GM12878 (cell line): ENCODE measurements at regions not wholly inside any gene's neighbourhood (a gene's known extent, or its start where the extent isn't known, plus 50 kb on each side); places are given as distances from the start of the nearest gene placed in this dataset.

Experiments
- ATAC-seq: fragments of 200-7000 bp; cut with Tn5 transposase; 3 replicates; pipeline ENCODE4 v1.9.1; 2020; ENCODE audit warnings: mild to moderate bottlenecking, moderate library complexity
- BruUV-seq: library from RNA; stranded (reverse); fragments of 400-500 nt; replicated peaks from 2 replicates; lab custom pipeline; 2021; lab: Mats Ljungman, UMichigan
- CTCF ChIA-PET: fragments of 300-600 bp; sonication (Branson Sonifier 250); formaldehyde crosslinking; extraction: SDS; loops from one replicate; lab custom pipeline; 2021; ENCODE audit warnings: inconsistent platforms; lab: Yijun Ruan, JAX
- POLR2A ChIA-PET: fragments of 350-600 bp; formaldehyde crosslinking; extraction: SDS; loops from one replicate; lab custom pipeline; 2021; ENCODE audit warnings: inconsistent platforms; lab: Charles Lee
- RAD21 ChIA-PET: fragments of 300-600 bp; sonication (Branson Sonifier 250); formaldehyde crosslinking; loops from one replicate; lab custom pipeline; 2023; ENCODE audit warnings: antibody characterized with exemption; ENCODE audit not compliant: unreplicated experiment; lab: Charles Lee
- SMC1A ChIA-PET: fragments of 300-600 bp; sonication (Branson Sonifier 250); formaldehyde crosslinking; loops from one replicate; lab custom pipeline; 2023; ENCODE audit not compliant: unreplicated experiment, uncharacterized antibody; lab: Charles Lee
- DNase-seq: peaks from one replicate; pipeline ENCODE4 v3.0.0-alpha.2; 2011; ENCODE audit warnings: low read depth, low spot score
- FAIRE-seq: peaks from 3 replicates; lab custom pipeline; 2011; peaks lifted over from hg19 to GRCh38; lab: Jason Lieb, UNC
- H2AFZ ChIP-seq: 2 replicates; pipeline ENCODE4 v1.6.0; 2011; ENCODE audit warnings: low read depth, low read length, control low read depth; ENCODE audit not compliant: control insufficient read depth
- H3K27ac ChIP-seq: 2 replicates; pipeline ENCODE4 v1.5.1; 2011; ENCODE audit warnings: control low read depth; ENCODE audit not compliant: control insufficient read depth, insufficient read depth
- H3K27me3 ChIP-seq, 2 experiments: replicated peaks in 1 of 2; 2 replicates each; pipeline versions ENCODE4 v1.6.0 to v1.6.1; 2011; ENCODE audit warnings: low read length in 1 of 2; ENCODE audit not compliant: control insufficient read depth in 2 of 2, insufficient read depth in 2 of 2
- H3K36me3 ChIP-seq, 2 experiments: 2 replicates each; pipeline ENCODE4 v1.5.1; 2011; ENCODE audit warnings: low read length in 1 of 2; ENCODE audit not compliant: control insufficient read depth in 2 of 2, insufficient read depth in 2 of 2
- H3K4me1 ChIP-seq: 2 replicates; pipeline ENCODE4 v1.6.1; 2011; ENCODE audit warnings: mild to moderate bottlenecking, low read length, moderate library complexity, mixed read lengths; ENCODE audit not compliant: control insufficient read depth, insufficient read depth
- H3K4me2 ChIP-seq: 2 replicates; pipeline ENCODE4 v1.6.0; 2011; ENCODE audit warnings: control low read depth; ENCODE audit not compliant: control insufficient read depth, insufficient read depth
- H3K4me3 ChIP-seq: fragments of 200-600 bp; sonication (generic); 2 replicates; pipeline ENCODE4 v1.5.1; 2016
- H3K79me2 ChIP-seq: 2 replicates; pipeline ENCODE4 v1.6.0; 2011; ENCODE audit warnings: low read length; ENCODE audit not compliant: control insufficient read depth, insufficient read depth
- H3K9ac ChIP-seq: 2 replicates; pipeline ENCODE4 v1.8.0; 2011; ENCODE audit warnings: low read length, control low read depth, mixed read lengths; ENCODE audit not compliant: control insufficient read depth, insufficient read depth
- H3K9me3 ChIP-seq: replicated peaks from 3 replicates; pipeline ENCODE4 v1.5.1; 2011; ENCODE audit warnings: mild to moderate bottlenecking, low read length; ENCODE audit not compliant: control insufficient read depth, insufficient read depth
- H4K20me1 ChIP-seq: 2 replicates; pipeline ENCODE4 v1.6.0; 2011; ENCODE audit not compliant: control insufficient read depth, insufficient read depth
- ATF2 ChIP-seq: IDR thresholded peaks from 2 replicates; pipeline ENCODE4 v1.6.1; 2012; ENCODE audit warnings: low read length, inconsistent platforms
- BCL11A ChIP-seq: IDR thresholded peaks from 2 replicates; pipeline ENCODE4 v1.6.1; 2011; ENCODE audit warnings: low read depth, low read length
- BCL3 ChIP-seq: IDR thresholded peaks from 2 replicates; pipeline ENCODE4 v1.6.1; 2011; ENCODE audit warnings: borderline replicate concordance, low read depth, mild to moderate bottlenecking, moderate library complexity, low read length; ENCODE audit not compliant: insufficient read depth, poor library complexity, severe bottlenecking
- BCLAF1 ChIP-seq: fragments of 450-650 bp; IDR thresholded peaks from 2 replicates; pipeline ENCODE4 v1.6.1; 2017; ENCODE audit warnings: antibody characterized with exemption, mild to moderate bottlenecking, moderate library complexity
- BRCA1 ChIP-seq: IDR thresholded peaks from 2 replicates; pipeline ENCODE4 v1.6.1; 2011; ENCODE audit warnings: low read depth, low read length, improper control_type of control experiment
- EP300 ChIP-seq, 2 experiments: fragments of 150-350 bp in 1 of 2; IDR thresholded peaks; 2 replicates each; pipeline ENCODE4 v1.6.1; 2011 to 2012; ENCODE audit warnings: low read depth in 2 of 2, low read length in 2 of 2, borderline replicate concordance in 1 of 2, improper control_type of control experiment in 1 of 2, inconsistent platforms in 1 of 2; ENCODE audit not compliant: control insufficient read depth in 1 of 2
- GABPA ChIP-seq: IDR thresholded peaks from 2 replicates; pipeline ENCODE4 v1.6.1; 2014; ENCODE audit warnings: antibody characterized with exemption, low read depth, mild to moderate bottlenecking, inconsistent platforms
- HDAC2 ChIP-seq: fragments of 200-600 bp; sonication (generic); IDR thresholded peaks from 2 replicates; pipeline ENCODE4 v1.6.1; 2017
- IRF4 ChIP-seq: IDR thresholded peaks from 2 replicates; pipeline ENCODE4 v1.6.1; 2011; ENCODE audit warnings: low read depth, low read length
- JUNB ChIP-seq: IDR thresholded peaks from 2 replicates; pipeline ENCODE4 v1.6.1; 2016; ENCODE audit warnings: antibody characterized with exemption, mild to moderate bottlenecking
- MEF2A ChIP-seq: IDR thresholded peaks from 2 replicates; pipeline ENCODE4 v1.6.1; 2011; ENCODE audit warnings: low read depth, mild to moderate bottlenecking, low read length, moderate library complexity; ENCODE audit not compliant: insufficient read depth
- MEF2B ChIP-seq: fragments of 450-650 bp; IDR thresholded peaks from 2 replicates; pipeline ENCODE4 v1.6.1; 2018; ENCODE audit warnings: mild to moderate bottlenecking, moderate library complexity; ENCODE audit not compliant: partially characterized antibody, poor library complexity, severe bottlenecking
- MTA2 ChIP-seq: fragments of 450-650 bp; IDR thresholded peaks from 2 replicates; pipeline ENCODE4 v1.6.1; 2016; ENCODE audit warnings: low read depth, mild to moderate bottlenecking, moderate library complexity
- NFIC ChIP-seq: IDR thresholded peaks from 2 replicates; pipeline ENCODE4 v1.6.1; 2012; ENCODE audit warnings: low read depth, mild to moderate bottlenecking, inconsistent platforms, low read length, moderate library complexity
- NR2C1 ChIP-seq: fragments of 450-650 bp; IDR thresholded peaks from 2 replicates; pipeline ENCODE4 v1.6.1; 2017; ENCODE audit warnings: antibody characterized with exemption, mild to moderate bottlenecking, moderate library complexity
- NRF1 ChIP-seq: conservative IDR thresholded peaks from 2 replicates; pipeline ENCODE4 v1.6.1; 2011; ENCODE audit warnings: mild to moderate bottlenecking, low read depth, low read length, improper control_type of control experiment
- RUNX3 ChIP-seq: IDR thresholded peaks from 2 replicates; pipeline ENCODE4 v1.6.1; 2012; ENCODE audit warnings: low read length, inconsistent platforms
- SP1 ChIP-seq: IDR thresholded peaks from one replicate; pipeline ENCODE4 v1.6.1; 2011; ENCODE audit warnings: low read depth, low read length
- SPI1 ChIP-seq: IDR thresholded peaks from 2 replicates; pipeline ENCODE4 v1.6.1; 2011; ENCODE audit warnings: low read depth, mild to moderate bottlenecking, low read length, moderate library complexity, borderline replicate concordance; ENCODE audit not compliant: insufficient read depth
- SUZ12 ChIP-seq: fragments of 200-600 bp; sonication (generic); IDR thresholded peaks from one replicate; pipeline ENCODE4 v1.6.1; 2018; ENCODE audit warnings: antibody characterized with exemption, mild to moderate bottlenecking; ENCODE audit not compliant: unreplicated experiment
- WGBS: methylation state at CpG from one replicate; pipeline ENCODE4 v1.1.6; 2016; ENCODE audit warnings: low lambda C conversion rate; ENCODE audit not compliant: insufficient replicate concordance, insufficient coverage; ENCODE audit errors: missing lambda C conversion rate; 5-methylcytosine and 5-hydroxymethylcytosine counted together
- in situ Hi-C: fragments of 300-500 bp; cut with MboI; formaldehyde crosslinking; loops from 9 replicates; pipeline ENCODE4 v1.14.3; 2018; ENCODE audit warnings: mixed read lengths
- intact Hi-C: fragments of 100-400 bp; cut with micrococcal nuclease; formaldehyde crosslinking; loops from one replicate; pipeline ENCODE4 v1.14.2; 2022; ENCODE audit not compliant: unreplicated experiment

- no peak overlapping the region for H3K9ac ChIP-seq
- peaks cover 5% of the 10 kb centered on the region; the same call in 1 of the 2 replicates for H3K4me1 ChIP-seq
- H3K36me3 ChIP-seq = no peaks in the 10 kb centered on the region
- intact Hi-C loops (no loop called here), in situ Hi-C loops (no loop called here)
- RAD21 ChIA-PET = no interaction called here
- no peak overlapping the region for H3K4me3 ChIP-seq
- SMC1A ChIA-PET = interaction anchor here (0.7 kb wide), 1 partner anchor 15 kb away, joined by 3 read pairs; no protein-coding TSS in a partner anchor
- no peaks in the 10 kb centered on the region; the same call in 2 of the 3 replicates for H3K9me3 ChIP-seq
- BruUV-seq = no TSS peak
- no peak overlapping the region for H3K4me2 ChIP-seq
- no peaks in the 10 kb centered on the region for H3K79me2 ChIP-seq
- DNase-seq (peak; percentile 11), FAIRE-seq (peak; percentile 27), ATAC-seq (peak; percentile 77)
- 0% methylated on average over 1 of the region's 1 CpG for WGBS
- no peak overlapping the region for H2AFZ ChIP-seq
- POLR2A ChIA-PET = no interaction called here
- no peaks in the 10 kb centered on the region for H3K27me3 ChIP-seq
- CTCF ChIA-PET = no interaction called here
- H4K20me1 ChIP-seq = no peaks in the 10 kb centered on the region
- TF ChIP-seq JUNB = peak; percentile 83
- peak; percentile 87 for TF ChIP-seq MEF2A
- peak; percentile 33 for TF ChIP-seq MEF2B
- no peak for TF ChIP-seq NRF1
- no peak for TF ChIP-seq NR2C1
- TF ChIP-seq SUZ12 = no peak
- TF ChIP-seq ATF2 = peak; percentile 53; the same call in 1 of the 2 replicates
- no peak for TF ChIP-seq BCL3
- TF ChIP-seq SPI1 = peak; percentile 34; the same call in 1 of the 2 replicates
- no peak for TF ChIP-seq IRF4
- TF ChIP-seq SP1 = no peak
- peak; percentile 44; the same call in 1 of the 2 replicates for TF ChIP-seq MTA2
- TF ChIP-seq RUNX3 = peak; percentile 60; the same call in 1 of the 2 replicates
- no peak for TF ChIP-seq HDAC2
- no peak for TF ChIP-seq BCLAF1
- 0 out of 2 replicates have a peak, but pooled peaks have one; percentile 27 for TF ChIP-seq BCL11A
- no peak for TF ChIP-seq EP300 (IDR thresholded peaks at IDR 0.05; ENCODE audit: borderline replicate concordance in 1 of 2, control insufficient read depth in 1 of 2, low read depth in 2 of 2, low read length in 2 of 2)
- peak; percentile 63; the same call in 1 of the 2 replicates for TF ChIP-seq NFIC
- TF ChIP-seq BRCA1 = no peak
- TF ChIP-seq GABPA = 0 out of 2 replicates have a peak, but pooled peaks have one; percentile 21
- H3K27ac ChIP-seq = no peak overlapping the region
These were observed 291.2 kb downstream of the KIF20B start for GRCh38 chr10:89992575-89992974.
